ENCODE measurements at regions not wholly inside any gene's neighbourhood (a gene's known extent, or its start where the extent isn't known, plus 50 kb on each side); places are given as distances from the start of the nearest gene placed in this dataset.

DNA sequence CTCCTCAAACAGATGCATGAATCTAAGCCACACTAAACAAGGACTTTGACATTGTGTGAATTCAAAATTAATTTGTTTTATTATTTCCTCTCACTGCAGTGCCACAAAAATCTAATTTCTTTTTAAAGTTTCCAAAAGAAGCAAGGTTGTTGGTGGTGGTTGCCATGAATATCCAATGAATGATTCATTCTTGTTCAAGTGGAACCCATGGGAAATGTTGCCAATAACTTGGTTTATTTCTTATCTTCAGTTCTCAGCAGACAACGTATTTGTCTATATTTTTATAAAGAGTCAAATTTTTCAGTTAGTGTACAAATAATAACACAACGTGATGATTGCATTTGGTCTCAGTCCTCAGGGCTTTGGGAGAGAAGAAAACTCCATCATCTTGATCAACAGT is 309.4 kb upstream of the NOCT start:
- H3K4me3 ChIP-seq (ENCODE audit: low read depth, low read length), result no peak overlapping the region
- no peak for DNase-seq (ENCODE audit: low read depth)
- TF ChIP-seq, protein P1, sequence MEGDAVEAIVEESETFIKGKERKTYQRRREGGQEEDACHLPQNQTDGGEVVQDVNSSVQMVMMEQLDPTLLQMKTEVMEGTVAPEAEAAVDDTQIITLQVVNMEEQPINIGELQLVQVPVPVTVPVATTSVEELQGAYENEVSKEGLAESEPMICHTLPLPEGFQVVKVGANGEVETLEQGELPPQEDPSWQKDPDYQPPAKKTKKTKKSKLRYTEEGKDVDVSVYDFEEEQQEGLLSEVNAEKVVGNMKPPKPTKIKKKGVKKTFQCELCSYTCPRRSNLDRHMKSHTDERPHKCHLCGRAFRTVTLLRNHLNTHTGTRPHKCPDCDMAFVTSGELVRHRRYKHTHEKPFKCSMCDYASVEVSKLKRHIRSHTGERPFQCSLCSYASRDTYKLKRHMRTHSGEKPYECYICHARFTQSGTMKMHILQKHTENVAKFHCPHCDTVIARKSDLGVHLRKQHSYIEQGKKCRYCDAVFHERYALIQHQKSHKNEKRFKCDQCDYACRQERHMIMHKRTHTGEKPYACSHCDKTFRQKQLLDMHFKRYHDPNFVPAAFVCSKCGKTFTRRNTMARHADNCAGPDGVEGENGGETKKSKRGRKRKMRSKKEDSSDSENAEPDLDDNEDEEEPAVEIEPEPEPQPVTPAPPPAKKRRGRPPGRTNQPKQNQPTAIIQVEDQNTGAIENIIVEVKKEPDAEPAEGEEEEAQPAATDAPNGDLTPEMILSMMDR (IDR thresholded peaks at IDR 0.05; ENCODE audit: low read depth, low read length, missing control alignments), result no peak

DNA sequence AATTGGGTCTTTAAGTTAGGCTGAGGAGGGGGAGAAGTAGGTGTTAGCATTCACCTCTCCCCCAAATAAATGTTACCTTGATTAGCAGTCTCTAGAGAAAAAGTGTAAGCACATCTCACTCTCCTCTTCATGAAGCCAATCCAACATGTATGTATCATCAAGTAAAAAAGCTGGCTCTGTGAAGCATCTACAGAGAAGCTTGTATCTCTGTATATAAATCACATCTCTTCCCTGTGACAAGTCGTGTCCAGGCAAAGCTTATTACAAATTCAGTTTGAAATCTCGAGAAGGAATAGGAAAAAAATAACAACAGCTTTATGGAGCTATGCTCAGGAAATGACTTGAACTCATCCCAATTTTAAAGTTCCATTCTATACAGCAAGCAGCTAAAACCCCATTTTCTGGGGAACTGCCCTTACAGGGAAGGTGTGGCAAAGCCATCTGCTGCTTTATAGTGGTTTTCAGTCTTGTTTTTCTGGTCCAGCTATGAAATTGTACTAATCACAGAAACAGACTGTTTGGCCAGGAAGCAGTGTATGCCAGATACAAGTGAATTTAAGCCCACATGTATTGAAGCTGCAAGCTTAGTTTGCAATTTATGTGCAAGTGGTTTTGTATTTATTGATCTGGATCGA is 313.3 kb upstream of the NOCT start:
- no peak for DNase-seq (ENCODE audit: low read depth)
- TF ChIP-seq, protein P1 (IDR thresholded peaks at IDR 0.05; ENCODE audit: low read depth, low read length, missing control alignments), result no peak
- H3K4me3 ChIP-seq (ENCODE audit: low read depth, low read length), result no peak overlapping the region

DNA sequence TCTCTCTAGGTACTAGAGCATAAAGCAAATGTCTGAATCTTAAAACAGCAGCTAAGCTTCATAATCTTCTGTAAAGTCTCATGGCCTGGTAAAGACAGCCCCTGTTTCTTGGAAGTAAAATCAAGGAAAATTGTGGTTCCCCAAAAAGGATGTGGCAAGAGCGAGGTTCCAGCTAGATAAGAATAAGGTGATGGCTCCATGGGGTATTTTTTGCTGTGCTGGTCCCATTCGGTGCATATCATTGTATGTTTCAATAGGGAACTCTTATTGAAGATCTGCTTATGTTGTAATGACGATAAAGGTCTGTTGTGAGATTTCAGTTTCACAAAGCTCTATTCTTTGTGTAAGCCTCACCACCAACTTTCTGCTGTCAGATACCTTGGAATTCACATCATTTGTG is 316.9 kb upstream of the NOCT start:
- no peak overlapping the region for H3K4me3 ChIP-seq (ENCODE audit: low read depth, low read length)
- TF ChIP-seq, protein P1 (IDR thresholded peaks at IDR 0.05; ENCODE audit: low read depth, low read length, missing control alignments), result no peak
- DNase-seq (ENCODE audit: low read depth), result no peak

DNA sequence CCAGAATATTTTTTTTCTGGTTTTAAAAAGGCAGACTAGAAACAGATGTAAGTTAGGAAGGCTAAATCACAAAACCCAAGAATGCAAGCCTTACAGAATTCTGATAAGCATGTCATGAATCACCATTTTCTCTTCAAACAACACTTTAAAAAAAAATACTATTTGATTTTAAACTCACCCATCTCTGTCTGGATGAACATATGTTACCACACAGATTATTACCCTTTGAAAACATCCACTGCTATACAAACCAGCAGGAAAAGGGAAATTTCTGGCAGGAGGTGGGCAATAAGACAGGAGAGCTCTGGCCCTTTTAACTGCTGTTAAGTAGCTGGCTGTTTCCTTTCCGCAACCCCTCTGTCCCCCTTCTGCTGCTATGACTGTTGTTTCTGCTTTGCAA is 317.7 kb upstream of the NOCT start:
- no peak for DNase-seq (ENCODE audit: low read depth)
- TF ChIP-seq, protein P1 (IDR thresholded peaks at IDR 0.05; ENCODE audit: low read depth, low read length, missing control alignments), result no peak
- no peak overlapping the region for H3K4me3 ChIP-seq (ENCODE audit: low read depth, low read length)

DNA sequence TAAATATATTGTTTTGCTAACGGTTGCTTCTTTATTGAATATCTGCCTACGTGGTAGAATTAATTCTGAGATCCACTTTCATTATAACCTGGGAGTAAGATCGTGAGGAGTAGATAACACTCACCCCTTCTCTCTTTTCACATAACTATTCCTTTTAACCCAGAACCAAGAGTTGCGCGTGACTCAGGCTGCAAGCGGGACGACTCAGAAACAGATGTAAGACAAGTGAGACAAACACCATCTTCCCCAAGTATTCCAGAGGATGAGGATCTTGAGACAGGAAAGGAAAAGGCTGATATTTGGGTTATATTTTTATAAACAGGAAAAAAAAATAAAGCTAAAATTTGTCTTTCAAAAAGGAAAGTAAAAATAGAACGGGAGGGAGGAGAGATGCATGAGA is 318.8 kb upstream of the NOCT start:
- TF ChIP-seq, protein P1 (IDR thresholded peaks at IDR 0.05; ENCODE audit: low read depth, low read length, missing control alignments), result no peak
- no peak for DNase-seq (ENCODE audit: low read depth)
- no peak overlapping the region for H3K4me3 ChIP-seq (ENCODE audit: low read depth, low read length)

DNA sequence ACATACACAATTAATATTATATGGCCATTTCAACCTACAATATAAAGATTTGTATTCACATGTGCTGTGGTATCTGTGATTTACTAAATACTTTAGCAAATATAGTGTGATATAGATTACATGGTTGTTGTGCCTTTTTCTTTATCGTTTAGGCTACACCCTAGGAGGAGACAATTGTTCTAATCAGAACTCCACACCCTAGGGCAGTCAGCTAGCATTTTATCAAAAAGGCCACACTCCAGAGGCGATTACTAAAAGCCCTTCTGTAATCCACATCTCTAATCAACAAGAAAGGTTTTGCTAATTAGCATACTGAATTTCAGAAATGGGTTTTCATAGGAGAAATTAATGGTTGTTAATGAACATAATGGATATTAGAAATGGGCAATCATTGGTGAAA is 319.5 kb upstream of the NOCT start:
- TF ChIP-seq, protein P1 (IDR thresholded peaks at IDR 0.05; ENCODE audit: low read depth, low read length, missing control alignments), result no peak
- H3K4me3 ChIP-seq (ENCODE audit: low read depth, low read length), result no peak overlapping the region
- DNase-seq (ENCODE audit: low read depth), result no peak

DNA sequence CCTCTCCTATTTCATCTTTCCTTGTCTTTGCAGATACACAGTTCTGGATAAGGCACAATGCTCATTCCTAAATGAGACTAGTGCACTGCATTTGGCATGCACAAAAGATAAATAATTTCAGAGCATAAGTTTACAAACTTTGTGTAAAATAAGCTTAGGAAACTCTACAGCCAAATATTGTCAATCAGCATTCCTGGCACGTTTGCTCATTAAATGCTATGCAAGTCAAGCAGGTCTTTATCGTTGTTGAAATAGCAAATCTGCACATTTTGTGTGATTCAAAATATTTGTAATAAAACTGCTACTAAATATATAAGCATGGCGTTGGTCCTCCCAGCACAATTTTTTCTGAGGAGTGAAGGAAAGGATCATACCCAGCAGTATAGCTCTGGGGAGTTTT is 322.1 kb upstream of the NOCT start:
- no peak overlapping the region for H3K4me3 ChIP-seq (ENCODE audit: low read depth, low read length)
- TF ChIP-seq, protein P1 (IDR thresholded peaks at IDR 0.05; ENCODE audit: low read depth, low read length, missing control alignments), result no peak
- DNase-seq (ENCODE audit: low read depth), result no peak

All from GM12864 (cell line).